ENCODE measurements at regions not wholly inside any gene's neighbourhood (a gene's known extent, or its start where the extent isn't known, plus 50 kb on each side); places are given as distances from the start of the nearest gene placed in this dataset.
"Not testable (repeated sequence)": the region's sequence is repeated elsewhere in the genome, so short reads cannot be mapped to it uniquely, and the experiment has no call there.

GRCh38 chr4:24202579-24202978 is 312.7 kb upstream of the PPARGC1A start:
- DNase-seq (ENCODE audit: low read depth) = no peak

GRCh38 chr4:24197955-24198354 is 308.1 kb upstream of the PPARGC1A start:
- DNase-seq (ENCODE audit: low read depth) = no peak

- DNase-seq (ENCODE audit: low read depth) = no peak
Measured at GRCh38 chr4:24196785-24197184, 306.9 kb upstream of the PPARGC1A start.

GRCh38 chr4:24195991-24196736 is 306.3 kb upstream of the PPARGC1A start:
- no peak for DNase-seq (ENCODE audit: low read depth)

GRCh38 chr4:24192018-24192641 is 302.3 kb upstream of the PPARGC1A start:
- DNase-seq (ENCODE audit: low read depth) = no peak

GRCh38 chr4:24190761-24191695 is 301.2 kb upstream of the PPARGC1A start:
- no peak for DNase-seq (ENCODE audit: low read depth)

GRCh38 chr4:24188459-24188858 is 298.6 kb upstream of the PPARGC1A start:
- no peak for DNase-seq (ENCODE audit: low read depth)

- DNase-seq (ENCODE audit: low read depth) = no peak
Measured at GRCh38 chr4:24186466-24186865, 296.6 kb upstream of the PPARGC1A start.

GRCh38 chr4:24181005-24181404 is 291.2 kb upstream of the PPARGC1A start:
- DNase-seq (ENCODE audit: low read depth) = no peak

- no peak for DNase-seq (ENCODE audit: low read depth)
Measured at GRCh38 chr4:24180586-24180985, 290.7 kb upstream of the PPARGC1A start.

- DNase-seq (ENCODE audit: low read depth) = no peak
Measured at GRCh38 chr4:24179201-24179840, 289.5 kb upstream of the PPARGC1A start.

GRCh38 chr4:24177443-24177842 is 287.6 kb upstream of the PPARGC1A start:
- not testable (repeated sequence) for DNase-seq (ENCODE audit: low read depth)

- no peak for DNase-seq (ENCODE audit: low read depth)
Measured at GRCh38 chr4:24175707-24176106, 285.9 kb upstream of the PPARGC1A start.

GRCh38 chr4:24174602-24175001 is 284.8 kb upstream of the PPARGC1A start:
- no peak for DNase-seq (ENCODE audit: low read depth)

- DNase-seq (ENCODE audit: low read depth) = no peak
Measured at GRCh38 chr4:24172406-24172805, 282.6 kb upstream of the PPARGC1A start.

- no peak for DNase-seq (ENCODE audit: low read depth)
Measured at GRCh38 chr4:24169956-24170355, 280.1 kb upstream of the PPARGC1A start.

- no peak for DNase-seq (ENCODE audit: low read depth)
Measured at GRCh38 chr4:24168658-24169057, 278.8 kb upstream of the PPARGC1A start.

GRCh38 chr4:24166501-24166900 is 276.7 kb upstream of the PPARGC1A start:
- no peak for DNase-seq (ENCODE audit: low read depth)

- DNase-seq (ENCODE audit: low read depth) = no peak
Measured at GRCh38 chr4:24164797-24165196, 274.9 kb upstream of the PPARGC1A start.

GRCh38 chr4:24164054-24164693 is 274.3 kb upstream of the PPARGC1A start:
- no peak for DNase-seq (ENCODE audit: low read depth)

GRCh38 chr4:24163314-24163713 is 273.5 kb upstream of the PPARGC1A start:
- no peak for DNase-seq (ENCODE audit: low read depth)

GRCh38 chr4:24160358-24160757 is 270.5 kb upstream of the PPARGC1A start:
- no peak for DNase-seq (ENCODE audit: low read depth)
